NCI-H187 (cell line): ENCODE measurements at regions not wholly inside any gene's neighbourhood (a gene's known extent, or its start where the extent isn't known, plus 50 kb on each side); places are given as distances from the start of the nearest gene placed in this dataset.
A peak's percentile ranks its signal among the peaks of the same experiment; 100 is the strongest.

Source experiments
- DNase-seq, 2 experiments: peaks; one replicate each; lab custom pipeline; 2025; lab: John Stamatoyannopoulos, UW

- DNase-seq: no peak
These were observed 93.8 kb upstream of the TOP3B start for GRCh38 chr22:22076361-22076760.

GRCh38 chr22:22075382-22076163 lies 93.0 kb upstream of the TOP3B start:
- DNase-seq: no peak

- no peak for DNase-seq
These were observed 92.2 kb upstream of the TOP3B start for GRCh38 chr22:22074634-22075381.

GRCh38 chr22:22073769-22074561 lies 91.4 kb upstream of the TOP3B start:
- DNase-seq: no peak

GRCh38 chr22:22072169-22072836 lies 89.7 kb upstream of the TOP3B start:
- DNase-seq: no peak

GRCh38 chr22:22071455-22071854 lies 88.9 kb upstream of the TOP3B start:
- no peak for DNase-seq

- DNase-seq: no peak
These were observed 87.8 kb upstream of the TOP3B start for GRCh38 chr22:22070371-22070824.

GRCh38 chr22:22069450-22070370 lies 87.1 kb upstream of the TOP3B start:
- no peak for DNase-seq

- DNase-seq: no peak
These were observed 86.1 kb upstream of the TOP3B start for GRCh38 chr22:22068657-22069056.

GRCh38 chr22:22068025-22068424 lies 85.4 kb upstream of the TOP3B start:
- no peak for DNase-seq

- no peak for DNase-seq
These were observed 84.6 kb upstream of the TOP3B start for GRCh38 chr22:22067192-22067591.

- DNase-seq: no peak
These were observed 82.0 kb upstream of the TOP3B start for GRCh38 chr22:22064580-22064979.

- DNase-seq: no peak
These were observed 79.8 kb upstream of the TOP3B start for GRCh38 chr22:22062306-22062793.

- no peak for DNase-seq
These were observed 78.8 kb upstream of the TOP3B start for GRCh38 chr22:22061085-22062077.

GRCh38 chr22:22060200-22061084 lies 77.9 kb upstream of the TOP3B start:
- DNase-seq: peak in 1 of 2 experiments; percentile 31

- no peak for DNase-seq
These were observed 76.9 kb upstream of the TOP3B start for GRCh38 chr22:22059291-22060002.

- DNase-seq: no peak
These were observed 76.2 kb upstream of the TOP3B start for GRCh38 chr22:22058633-22059290.
